AG08395 (cell line): ENCODE measurements at regions not wholly inside any gene's neighbourhood (a gene's known extent, or its start where the extent isn't known, plus 50 kb on each side); places are given as distances from the start of the nearest gene placed in this dataset.
A peak's percentile ranks its signal among the peaks of the same experiment; 100 is the strongest.

ENCODE experiments used
- DNase-seq: peaks from one replicate; pipeline ENCODE4 v3.0.0; 2012; ENCODE audit warnings: mixed read lengths, low spot score

DNA sequence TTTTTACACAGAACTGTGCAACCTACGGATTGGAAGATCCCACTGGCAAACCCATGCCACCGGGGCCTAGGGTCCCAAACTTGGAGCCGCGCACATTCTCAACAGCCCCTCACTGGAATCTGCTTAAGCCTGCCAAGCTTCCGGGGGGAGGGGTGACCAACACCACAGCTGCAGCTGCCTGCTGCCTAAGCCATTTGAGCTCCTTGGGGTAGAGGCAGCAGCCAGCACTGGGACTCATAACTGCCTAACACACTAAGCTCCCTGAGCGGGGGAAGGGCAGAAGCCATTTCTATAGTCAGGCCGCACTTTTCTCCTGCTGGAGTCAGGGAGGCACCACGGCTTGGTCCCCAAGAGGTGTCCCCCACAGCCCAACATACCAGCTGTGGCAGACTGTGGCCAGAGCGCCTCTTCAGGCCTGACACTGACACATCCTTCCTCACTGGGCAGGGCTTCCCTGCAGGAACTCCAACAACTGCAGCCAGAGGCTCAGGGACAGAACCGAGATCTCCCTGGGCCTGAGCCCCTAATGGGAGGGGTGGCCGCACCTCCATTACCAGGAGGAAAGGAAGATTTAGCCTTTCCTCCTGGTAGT, 270.3 kb upstream of the ECI2 start:
- DNase-seq = no peak

- DNase-seq = no peak
Measured at GRCh38 chr6:4404415-4404814, 269.0 kb upstream of the ECI2 start.

- no peak for DNase-seq
Measured at GRCh38 chr6:4403828-4404227, 268.5 kb upstream of the ECI2 start.

GRCh38 chr6:4403023-4403752, 267.8 kb upstream of the ECI2 start:
- DNase-seq = no peak

- peak; percentile 86 for DNase-seq
Measured at GRCh38 chr6:4402477-4402976, 267.2 kb upstream of the ECI2 start.

GRCh38 chr6:4401408-4402368, 266.3 kb upstream of the ECI2 start:
- DNase-seq = no peak

DNA sequence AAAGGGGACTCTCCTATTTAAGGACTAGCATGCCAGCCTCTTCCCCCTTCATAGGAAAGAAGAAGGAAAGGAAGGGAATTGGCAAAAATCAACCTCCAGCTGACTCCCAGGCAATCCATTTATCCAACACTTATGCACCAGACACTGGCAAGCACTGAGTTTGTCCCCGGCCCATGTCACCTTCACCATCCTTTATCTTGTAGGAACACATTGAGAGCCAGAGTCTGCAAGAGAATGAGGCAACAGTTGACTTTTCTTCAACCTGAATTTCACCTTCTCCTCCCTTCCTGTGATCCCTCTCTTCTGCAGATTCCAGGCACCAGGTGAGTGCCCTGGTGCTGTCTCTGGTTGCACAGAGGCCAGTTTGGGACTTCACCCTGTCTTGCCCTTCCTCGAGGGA, 264.3 kb upstream of the ECI2 start:
- no peak for DNase-seq

GRCh38 chr6:4398791-4399190, 263.4 kb upstream of the ECI2 start:
- peak; percentile 26 for DNase-seq

DNA sequence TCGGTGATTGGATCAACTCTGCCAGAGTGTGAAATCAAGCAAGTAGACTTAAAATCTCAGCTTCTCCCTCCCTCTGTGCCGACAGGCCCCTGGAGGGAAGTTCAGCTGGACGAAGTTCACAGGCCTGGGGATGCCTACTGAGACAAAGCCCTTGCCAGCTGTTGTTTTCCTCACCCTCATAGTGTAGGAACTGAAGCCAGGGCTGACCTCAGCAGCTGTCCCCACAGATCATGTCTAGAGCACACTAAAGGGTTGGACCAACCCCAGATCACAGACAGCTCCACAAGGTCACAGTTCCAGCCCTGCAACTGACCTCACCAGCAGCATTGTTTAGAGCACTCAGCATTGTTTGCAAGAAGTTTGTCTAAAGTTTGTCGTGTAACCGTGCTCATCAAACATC, 261.9 kb upstream of the ECI2 start:
- DNase-seq = no peak

DNA sequence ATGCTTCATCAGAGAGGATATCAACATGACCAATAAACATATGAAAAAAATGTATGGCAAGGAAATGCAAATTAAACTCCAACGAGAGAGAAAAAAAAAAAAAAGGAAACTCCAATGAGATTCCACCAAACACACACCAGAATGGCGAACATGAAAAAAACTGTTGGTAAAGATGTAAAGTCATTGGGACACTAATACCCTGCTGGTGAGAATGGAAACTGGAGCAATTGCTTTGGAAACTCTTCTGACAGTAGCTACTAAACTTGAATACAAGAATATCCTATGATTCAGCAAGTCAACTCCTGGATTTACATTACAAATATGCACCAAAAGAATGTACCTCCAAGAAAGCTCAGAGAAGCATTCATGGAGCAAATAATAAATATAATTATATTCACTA, 260.7 kb upstream of the ECI2 start:
- DNase-seq = no peak

DNA sequence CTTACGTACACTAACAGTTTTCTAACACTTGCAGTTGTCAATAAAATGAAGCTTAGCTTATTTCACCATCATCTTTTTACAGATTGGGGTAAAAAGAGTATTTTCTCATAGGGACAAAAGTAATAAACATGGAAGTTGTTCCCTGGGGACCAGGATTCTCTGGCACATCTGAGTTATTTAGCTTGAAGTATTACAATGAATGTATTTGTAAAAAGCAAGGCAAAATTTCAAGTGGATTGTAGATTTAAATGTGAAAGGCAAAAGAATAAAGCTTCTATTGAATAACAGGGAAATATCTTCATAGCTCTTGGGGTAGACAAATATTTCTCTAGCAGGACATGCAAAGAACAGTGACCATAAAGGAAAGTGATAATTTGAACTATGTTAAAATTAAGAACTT, 260.0 kb upstream of the ECI2 start:
- no peak for DNase-seq

DNA sequence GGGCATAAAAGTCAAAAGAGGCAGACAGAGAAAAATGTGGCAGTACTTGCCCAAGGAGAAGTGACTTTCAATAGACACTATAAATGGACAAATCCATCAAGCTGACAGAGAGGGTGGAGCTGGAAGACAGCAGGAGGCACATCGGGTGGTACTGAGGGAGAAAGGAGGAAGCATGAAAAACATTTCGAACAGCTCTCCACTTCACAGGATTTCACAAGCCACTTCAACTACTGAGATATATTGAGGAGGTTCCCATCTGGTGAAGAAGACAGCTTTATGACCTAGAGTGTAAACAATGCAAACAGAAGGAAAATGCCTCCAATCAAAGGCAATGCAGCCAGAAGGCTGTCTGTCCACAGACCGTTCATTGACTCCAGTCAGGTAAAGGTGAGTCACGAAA, 259.4 kb upstream of the ECI2 start:
- no peak for DNase-seq

GRCh38 chr6:4388675-4389074, 253.3 kb upstream of the ECI2 start:
- peak; percentile 48 for DNase-seq

DNA sequence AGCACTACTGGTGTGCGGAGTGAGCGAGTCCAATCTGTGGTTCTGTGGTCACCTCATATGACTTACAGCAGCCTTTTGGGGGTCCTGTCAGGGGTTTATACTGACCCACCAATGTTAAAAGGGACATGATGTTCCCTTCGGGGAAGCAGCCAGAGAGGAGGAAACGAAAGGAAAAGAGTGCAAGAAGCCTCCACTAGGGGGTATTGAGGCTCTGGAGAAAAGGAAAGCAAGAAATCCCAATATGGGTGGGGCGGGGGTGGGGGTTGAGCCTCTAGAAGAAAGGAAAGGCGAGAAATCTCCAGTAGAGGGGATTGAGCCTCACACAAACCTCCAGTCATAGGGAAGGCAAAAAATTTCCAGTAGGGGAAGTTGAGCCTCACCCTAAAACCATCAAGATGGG, 249.3 kb upstream of the ECI2 start:
- no peak for DNase-seq

GRCh38 chr6:4383910-4384638, 248.7 kb upstream of the ECI2 start:
- no peak for DNase-seq

GRCh38 chr6:4382362-4382853, 247.0 kb upstream of the ECI2 start:
- DNase-seq = no peak

GRCh38 chr6:4381381-4381780, 246.0 kb upstream of the ECI2 start:
- DNase-seq = no peak

DNA sequence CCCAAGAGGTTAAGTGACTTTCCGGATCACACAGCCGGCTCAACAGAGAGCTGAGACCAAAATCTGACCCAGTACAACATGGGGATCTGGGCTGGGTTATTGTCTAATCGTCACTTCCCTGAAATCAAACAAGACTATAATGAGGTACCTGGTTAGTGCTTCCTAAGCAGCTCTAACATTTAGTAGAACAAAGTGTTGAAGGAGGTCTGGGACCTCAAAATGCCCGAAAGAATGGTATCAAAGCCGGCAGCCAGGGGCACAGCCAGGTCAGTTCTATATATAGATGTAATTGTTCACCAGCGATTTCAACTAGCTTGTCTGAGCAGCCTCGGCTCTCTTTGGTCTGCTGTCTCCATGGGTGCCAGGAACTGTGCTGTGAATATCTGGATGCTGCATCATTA, 245.5 kb upstream of the ECI2 start:
- DNase-seq = no peak

- DNase-seq = no peak
Measured at GRCh38 chr6:4379958-4380357, 244.6 kb upstream of the ECI2 start.

DNA sequence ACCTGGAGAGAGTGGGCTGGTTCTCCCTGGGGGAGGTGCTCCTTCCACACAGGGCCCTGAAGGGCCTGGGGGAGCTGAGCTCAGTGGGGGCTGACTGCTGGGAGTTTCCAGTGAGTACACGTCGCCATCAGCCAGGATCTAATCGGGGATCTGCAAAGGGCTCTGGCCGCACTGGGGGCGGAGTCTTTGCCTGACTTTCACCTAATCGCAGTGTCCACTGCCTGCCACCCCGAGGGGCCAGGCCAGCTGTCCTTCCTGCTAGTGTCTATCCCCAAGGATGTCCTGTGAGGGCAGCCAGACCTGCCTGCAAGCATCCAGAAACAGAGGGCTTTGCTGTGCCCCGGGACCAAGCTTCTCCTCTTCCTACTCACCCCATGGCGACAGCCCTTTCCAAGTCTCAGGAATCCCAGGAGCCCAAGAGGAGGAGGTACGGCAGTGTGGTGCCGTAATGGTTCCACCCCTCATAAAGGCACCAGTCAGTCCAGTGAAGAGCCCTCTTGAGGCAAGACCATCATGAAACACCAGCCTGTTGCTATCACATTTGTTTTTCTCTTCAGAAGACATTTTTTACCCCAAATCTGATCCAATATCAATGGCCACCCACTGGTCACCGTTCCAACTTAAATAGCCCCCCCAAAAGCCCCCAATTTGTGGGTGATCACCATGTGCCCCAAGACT, 243.1 kb upstream of the ECI2 start:
- DNase-seq = no peak

GRCh38 chr6:4377603-4378002, 242.2 kb upstream of the ECI2 start:
- no peak for DNase-seq
